Fibroblast of upper back skin (primary cell): ENCODE measurements at regions not wholly inside any gene's neighbourhood (a gene's known extent, or its start where the extent isn't known, plus 50 kb on each side); places are given as distances from the start of the nearest gene placed in this dataset.

Experiments
- DNase-seq: peaks from one replicate; pipeline ENCODE4 v3.0.0-alpha.2; 2013

DNA sequence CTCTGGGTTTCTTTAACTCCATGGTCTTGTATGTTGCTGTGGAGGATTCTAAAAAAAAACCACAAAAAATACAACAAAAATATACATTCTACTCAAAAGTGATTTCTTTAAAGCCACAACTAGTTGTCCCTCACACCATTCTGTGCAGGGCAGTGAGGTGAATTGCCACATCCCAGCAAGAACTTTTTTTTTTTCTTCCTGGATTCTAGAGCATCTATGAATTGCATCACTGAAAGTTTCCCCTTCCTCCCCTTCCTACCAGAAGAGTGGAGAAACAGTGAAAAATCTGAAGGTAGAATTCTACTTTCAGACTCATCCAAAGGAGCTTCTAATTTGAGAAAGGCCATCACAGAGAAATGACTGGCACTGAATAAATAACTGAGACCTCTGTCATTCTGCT lies 395.3 kb downstream of the AEBP2 start:
- peak; percentile 33 for DNase-seq

DNA sequence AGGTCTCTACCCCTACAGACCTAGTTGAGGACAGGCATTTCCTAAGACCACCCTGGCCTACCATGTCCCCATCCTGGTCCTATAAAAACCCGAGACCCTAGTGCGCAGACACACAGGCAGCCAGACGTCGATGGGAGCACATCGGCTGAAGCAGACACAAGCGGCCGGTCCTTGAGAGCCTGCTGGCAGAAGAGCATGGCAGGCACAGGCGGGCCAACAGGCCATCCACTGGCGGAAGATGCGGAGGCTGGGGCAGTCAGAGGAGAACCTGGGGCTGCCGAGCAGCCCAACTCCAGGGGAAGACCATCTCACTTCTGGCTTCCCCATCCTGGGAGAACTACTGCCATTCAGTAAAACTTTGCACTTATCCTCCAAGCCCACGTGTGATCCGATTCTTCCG lies 396.8 kb downstream of the AEBP2 start:
- no peak for DNase-seq

DNA sequence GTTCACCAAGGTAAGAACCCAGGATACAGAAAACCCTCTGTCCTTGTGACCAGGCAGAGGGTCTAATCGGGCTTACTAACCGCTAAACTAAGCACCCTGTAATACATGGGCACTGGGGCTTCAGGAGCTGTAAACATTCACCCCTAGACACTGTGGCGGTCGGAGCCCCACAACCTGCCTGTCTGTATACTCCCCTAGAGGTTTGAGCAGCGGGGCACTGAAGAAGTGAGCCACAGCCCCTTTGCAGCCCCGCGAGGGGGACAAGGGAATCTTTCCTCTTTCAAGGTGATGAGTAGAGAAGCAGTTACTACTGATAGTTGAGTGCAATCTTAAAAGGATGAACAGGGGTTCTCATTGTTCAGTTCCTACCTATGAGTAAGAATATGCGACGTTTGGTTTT lies 397.2 kb downstream of the AEBP2 start:
- DNase-seq: no peak

DNA sequence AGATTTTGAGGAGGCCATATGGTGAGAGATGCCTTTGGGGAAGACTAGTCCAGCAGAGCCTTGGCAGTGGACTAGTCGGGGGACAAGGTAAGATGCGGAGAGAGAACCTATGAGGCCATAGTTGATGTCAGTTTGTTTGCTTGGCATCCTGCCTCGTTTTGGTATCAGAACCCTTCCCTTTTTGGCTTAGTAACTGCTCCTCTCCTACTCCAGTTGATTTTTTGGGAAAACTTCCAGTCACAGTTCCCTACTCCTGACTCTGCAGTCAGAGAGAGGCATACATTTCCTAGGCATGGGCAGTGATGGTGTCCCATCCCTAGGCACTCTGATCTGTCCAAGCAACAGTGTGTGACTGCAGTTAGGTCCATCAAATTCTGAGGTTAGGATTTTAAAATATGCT lies 398.3 kb downstream of the AEBP2 start:
- DNase-seq: no peak

DNA sequence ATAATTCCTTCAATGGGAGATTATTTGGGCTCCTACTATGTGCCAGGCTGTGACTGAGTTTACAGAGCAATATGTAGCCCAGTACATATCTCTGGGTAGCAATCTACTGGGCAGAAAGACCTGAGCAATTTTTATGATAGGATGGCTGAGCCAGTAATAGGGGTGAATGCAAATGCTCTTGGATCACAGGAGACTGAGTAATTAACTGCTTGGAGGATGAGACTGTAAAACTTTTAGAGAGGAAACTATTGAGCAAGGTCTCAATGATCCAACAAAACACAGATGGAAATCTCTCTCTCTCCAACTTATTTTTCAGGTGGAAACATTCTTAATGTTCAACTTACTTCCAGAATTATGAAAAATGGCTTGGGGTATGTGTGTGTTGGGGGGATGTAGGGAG lies 402.2 kb downstream of the AEBP2 start:
- peak; percentile 12 for DNase-seq

DNA sequence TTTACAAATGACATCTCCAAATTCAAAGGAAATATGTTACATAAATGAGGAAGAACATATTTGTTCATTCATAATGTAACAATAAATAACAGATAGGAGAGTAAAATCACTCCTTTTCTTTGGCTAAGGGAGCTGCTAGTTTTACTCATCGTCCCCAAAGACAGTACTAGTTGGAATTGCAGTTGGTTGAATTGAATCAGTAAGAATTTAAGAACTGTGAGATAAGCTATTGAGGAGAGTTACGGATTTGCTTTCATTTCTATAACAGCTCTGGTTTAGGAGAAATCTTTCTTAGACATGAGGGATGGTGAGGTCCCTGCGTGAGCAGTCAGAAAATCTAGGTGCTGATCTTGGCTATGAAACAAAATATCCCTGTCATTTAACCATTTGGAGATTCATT lies 402.8 kb downstream of the AEBP2 start:
- peak; percentile 11 for DNase-seq

DNA sequence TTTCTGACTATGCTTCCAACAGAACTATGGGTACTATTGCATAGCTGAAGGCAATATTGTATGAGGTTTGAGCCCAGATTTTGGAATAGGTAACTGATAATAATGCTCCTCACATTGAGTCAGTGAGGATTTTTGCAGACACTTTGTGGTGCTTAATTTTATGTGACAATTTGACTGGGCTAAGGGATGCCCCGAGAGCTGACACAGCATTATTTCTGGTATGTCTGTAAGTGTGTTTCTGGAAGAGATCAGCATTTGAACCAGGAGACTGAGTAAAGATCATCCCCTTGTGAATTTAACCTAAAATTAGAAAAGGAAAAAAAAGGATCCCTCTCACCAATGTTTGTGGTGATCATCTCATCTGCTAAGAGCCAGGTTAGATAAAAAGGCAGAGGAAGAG lies 404.9 kb downstream of the AEBP2 start:
- no peak for DNase-seq

DNA sequence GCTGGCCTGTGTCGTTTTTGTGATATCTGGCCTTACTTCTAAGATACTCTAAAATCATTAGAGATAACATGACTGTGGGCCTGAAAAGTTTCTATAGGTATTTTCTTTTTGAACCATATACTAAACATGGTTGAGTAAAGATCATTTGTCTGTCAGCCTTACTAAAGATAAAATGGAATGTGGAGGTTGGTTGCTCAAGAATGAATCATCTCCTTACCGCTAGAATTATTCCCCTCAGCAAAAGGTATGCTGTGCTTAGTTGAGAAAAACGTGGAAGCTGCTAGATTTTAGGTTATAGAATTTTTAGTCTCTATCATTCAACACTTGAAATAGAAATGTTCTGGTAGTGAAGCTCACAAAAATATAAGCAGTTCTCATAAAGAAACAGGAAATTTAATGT lies 407.3 kb downstream of the AEBP2 start:
- peak; percentile 82 for DNase-seq

DNA sequence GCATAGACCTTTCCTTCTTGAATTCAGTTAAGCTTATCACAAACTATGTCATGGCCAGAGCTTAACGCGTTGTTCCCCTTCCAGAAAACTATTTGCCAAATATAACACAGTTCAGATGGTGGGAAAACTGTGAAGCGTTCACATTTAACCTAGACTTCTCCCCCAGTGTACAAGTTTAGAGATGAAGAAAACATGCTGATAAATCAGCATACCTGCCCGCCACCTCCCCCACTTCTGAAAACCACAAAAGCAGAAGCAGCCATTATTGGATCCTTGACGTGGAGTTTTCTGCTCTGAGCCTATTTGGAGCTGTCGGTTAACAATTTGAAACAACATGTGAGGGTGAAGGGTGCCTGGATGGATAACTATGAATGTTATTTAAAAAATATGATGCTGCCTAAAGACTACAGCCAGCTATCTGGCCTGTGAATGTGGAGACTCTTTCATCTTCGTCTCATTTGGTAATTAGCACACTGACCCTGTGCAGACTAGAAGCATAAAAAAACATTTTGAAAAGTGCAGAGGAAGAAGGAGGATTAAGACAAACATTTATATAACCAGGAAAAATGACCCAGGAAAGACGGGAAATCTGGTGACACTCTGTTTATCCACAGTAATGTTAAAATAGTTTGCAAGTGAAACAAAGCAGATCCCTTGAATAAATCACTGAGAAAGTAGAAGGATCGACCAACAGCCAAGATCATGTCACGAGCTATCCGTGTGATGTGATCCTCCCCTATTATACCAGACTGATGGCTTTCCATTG lies 408.2 kb downstream of the AEBP2 start:
- DNase-seq: peak; percentile 80

DNA sequence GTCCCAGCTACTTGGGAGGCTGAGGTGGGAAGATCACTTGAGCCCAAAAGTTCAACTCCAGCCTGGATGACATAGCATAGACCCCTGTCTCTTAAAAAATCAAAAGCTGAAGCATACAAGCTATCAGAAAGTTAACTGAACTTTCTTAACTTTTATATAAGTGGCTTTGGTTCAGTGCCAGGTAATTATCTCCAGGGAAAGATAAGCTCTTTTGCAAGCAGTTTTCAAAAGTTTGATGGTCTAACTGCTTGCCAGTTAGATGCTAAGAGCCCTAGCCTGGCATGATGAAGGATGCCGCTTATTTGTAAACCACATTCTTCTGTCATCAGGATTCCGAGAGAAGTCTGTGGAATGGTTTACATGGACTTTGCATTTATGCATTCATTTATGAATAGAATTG lies 409.1 kb downstream of the AEBP2 start:
- DNase-seq: no peak

DNA sequence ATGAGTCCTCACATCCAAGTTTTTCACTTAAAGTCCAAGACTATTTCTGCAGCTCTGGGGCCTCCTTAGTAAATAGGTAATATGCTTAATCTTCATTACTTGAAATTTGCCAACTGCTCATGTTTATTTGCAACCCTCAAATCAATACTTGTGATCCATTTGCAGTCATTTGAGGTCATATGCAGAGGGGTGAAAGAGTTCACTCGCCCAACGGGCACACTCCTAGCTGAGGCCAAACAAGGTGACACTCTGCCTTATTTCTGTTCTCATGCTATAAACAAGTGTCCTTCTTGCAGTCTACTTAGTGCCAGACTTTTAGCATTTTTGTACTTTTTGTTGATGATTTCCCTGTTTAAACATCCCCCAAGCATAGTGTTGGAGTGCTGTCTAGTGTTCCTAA lies 409.9 kb downstream of the AEBP2 start:
- no peak for DNase-seq

DNA sequence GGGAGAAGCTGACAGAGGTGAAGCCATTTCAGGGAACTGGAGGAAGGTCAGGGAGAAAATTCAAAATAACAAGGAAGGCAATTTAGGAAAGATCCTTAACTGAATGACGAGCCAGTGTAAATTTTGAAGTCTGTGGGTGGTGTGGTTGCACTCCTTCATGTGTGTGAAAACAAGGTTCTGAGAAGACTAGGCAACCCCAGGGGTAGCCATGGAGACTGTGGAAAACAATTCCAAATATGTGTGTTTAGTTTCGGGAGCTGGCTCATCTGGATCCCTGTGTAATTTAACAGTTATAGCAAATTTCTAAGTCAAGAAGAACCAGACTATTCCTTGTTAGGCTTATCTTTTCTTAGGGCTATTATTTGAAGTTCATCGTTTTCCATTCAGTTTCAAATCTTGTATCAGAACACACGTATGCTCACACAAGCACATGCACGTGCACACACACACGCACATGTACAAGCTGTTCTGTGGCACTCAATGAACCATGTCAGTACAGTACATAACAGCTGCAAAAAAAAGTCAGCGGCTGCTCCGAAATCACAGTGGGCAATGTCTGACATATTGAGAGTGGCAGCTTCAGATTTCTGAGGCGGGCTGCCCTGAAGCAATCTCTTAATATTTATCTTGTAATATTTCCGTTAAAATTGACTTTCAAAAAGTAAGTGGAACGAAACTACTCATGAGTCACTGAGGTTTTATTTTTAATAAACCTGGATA lies 411.2 kb downstream of the AEBP2 start:
- DNase-seq: peak; percentile 62

DNA sequence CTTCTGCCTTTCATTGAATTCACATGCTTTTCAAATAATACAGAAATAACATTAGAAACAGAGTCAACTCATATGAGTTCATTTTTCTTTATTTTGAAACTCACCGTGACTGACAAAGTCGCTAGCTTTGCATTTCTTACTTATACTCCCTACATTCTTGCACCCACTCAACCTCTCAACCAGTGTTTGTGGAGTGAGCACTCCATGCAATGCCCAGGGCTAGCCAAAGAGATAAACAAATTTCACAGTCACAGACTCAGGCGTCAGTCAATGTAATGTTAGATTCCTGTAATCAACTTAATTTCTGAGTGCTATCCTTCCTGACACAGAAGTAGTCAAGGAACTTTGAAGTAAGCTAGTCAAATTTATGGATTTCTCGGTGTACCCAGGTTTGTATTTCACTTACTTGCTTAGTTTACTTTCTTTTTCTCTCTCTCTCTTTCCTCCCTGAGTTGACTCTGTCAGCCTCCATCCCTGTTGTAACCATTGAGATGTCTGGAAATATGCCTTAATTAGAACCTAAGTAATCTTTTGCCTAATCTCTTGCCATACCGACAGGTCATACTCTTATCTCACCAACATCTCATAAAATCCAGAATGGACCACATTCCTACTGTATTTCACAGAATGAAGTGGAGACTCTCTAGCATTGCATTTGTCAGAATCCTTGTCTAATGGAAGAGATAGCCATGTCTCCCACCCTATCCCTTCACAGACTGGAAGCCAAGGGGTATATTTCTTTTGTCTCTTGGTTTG lies 413.0 kb downstream of the AEBP2 start:
- DNase-seq: no peak

DNA sequence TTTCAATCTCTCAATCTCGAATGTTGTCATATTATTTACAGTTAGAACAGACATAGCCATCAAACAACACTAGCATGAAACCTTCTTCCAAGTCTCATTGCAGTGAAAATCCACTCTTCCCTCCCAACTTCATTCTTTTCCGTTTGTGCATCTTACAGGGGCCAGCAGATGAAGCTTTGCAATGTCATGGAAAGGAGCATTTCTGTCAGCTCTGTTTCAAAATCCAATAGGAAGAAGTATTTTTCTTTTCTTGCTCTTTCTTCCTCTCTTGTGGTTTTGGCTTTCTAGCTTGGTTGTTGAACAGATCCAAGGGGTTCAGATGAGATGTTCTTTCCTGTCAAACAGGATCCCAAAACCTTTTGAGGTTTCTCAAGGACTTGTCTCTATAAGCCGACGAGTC lies 416.6 kb downstream of the AEBP2 start:
- no peak for DNase-seq

DNA sequence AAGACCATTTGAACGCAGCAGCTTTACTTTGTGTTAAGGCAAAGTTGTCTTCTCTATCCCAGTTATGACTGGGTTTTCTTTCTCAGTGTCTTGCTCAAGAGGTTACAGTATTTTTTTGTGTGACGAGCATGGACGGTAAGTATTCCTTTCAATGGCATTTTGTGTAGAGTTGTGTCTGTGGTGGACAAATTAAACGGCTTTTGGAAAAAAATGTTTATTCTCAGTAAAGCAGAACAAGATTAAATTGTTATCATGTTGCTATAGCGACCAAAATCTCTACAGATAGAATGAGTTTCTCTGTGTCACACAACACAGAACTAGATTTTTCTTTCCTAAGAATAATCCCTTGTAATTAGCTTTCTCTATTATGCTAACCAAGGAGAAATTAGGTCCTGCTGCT lies 417.1 kb downstream of the AEBP2 start:
- DNase-seq: no peak

DNA sequence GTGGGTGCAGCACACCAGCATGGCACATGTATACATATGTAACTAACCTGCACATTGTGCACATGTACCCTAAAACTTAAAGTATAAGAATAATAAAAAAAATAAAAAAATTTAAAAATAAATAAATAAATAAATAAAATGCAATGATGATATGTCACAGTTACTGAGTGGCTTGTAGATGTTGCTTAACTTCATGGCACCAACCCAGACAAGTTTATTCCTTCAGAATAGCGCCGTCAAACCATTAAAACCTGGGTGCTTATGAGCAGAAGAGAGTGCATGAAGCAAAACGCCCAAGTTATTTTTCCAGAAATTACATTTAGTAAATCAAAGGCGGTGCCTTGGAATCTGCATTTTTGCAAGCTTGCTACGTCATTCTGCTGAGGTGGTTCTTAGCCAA lies 417.9 kb downstream of the AEBP2 start:
- DNase-seq: no peak

DNA sequence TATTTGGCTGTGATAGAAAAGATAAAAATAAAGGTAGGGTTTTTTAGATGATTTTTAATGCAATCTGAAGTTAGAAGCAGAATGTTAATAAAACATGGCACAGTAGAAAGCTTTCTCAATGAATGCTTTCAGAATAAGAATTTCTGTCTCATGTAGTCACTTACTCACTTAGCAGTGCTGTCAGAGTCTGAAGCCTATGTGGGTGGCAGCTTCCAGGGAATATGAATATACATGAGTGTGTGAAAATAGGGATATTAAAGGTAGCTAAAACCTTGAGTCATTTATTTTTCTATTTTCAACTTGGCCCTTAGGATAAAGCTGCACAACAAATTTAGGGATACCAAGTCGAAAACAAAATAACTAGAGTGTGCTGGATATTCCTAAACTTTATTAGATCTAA lies 427.9 kb downstream of the AEBP2 start:
- DNase-seq: no peak

DNA sequence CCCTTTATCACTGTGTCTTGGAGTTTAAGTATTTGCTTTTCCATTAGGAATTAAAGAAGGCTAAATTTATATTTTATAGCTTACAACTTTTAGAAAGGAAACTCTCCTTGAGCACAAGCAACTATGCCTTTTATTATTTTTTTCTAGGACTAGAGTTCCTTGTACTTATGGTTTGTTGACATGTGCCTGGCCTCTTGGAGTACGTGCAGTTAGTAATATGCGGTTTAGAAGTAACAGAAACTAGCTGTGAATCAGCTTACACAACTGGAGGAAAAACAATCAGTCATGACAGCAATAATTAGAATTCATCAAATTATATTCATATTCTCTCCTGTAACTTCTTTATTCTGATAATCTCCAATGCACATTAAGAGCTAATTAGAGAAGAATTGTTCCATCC lies 428.7 kb downstream of the AEBP2 start:
- DNase-seq: no peak

DNA sequence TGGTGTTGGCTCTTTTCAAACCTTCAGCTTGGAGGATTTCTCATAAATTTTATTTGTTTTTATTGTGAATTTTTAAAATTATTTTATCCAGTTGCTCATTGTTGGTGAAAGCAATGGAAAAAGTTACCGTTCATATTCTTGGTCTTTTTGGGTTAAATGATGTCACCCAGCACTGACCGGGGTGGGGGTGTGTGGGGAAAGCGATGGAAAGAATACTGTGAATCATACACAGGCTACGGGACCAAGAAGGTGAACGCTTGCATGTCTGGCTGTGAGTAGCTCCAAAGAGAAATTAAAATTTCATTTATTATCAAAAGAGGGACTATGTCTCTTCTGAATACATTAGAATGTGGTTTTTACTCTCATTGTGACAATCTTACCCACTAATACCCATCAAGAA lies 430.1 kb downstream of the AEBP2 start:
- peak; percentile 53 for DNase-seq

DNA sequence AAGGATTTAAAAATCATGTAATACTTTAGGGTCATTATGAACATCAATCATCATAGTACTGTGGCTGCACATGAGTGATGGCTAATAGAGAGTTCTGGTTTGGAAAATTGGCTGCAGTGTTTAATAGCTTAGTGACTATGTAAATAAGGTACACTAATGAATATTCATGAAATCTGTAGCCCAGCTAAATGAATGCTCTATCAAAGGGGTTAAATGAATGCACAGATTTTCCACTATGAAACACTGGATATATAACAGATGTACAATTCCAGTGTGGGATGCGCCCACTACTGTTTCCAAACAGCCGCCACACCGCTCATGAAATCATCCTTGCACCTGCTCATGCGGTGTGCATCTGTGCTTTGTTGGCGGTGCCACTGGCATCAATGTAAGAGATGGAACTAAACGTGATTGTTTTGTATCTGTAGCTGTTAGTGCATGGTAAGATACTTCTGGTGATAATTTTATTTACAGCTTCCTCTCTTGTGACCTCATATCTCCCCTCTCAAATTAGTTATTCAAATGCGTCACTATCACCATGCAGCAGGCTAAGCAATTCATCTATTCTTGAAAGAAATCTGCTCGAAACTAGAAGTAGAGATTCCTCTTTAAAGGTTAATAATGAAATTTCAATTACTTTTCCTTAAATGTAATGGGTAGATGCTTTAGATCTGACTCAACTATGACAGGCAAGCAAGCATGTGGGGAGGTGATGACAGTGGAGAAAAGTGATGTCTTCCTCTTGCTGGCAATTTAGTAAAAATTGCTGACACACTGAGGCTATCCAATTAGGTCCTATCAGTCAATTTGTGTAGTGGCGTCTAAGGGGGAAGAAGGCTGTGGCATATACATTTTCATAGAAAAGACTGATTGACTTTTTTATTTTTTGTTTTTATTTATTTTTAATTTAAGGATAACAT lies 433.6 kb downstream of the AEBP2 start:
- peak; percentile 86 for DNase-seq

DNA sequence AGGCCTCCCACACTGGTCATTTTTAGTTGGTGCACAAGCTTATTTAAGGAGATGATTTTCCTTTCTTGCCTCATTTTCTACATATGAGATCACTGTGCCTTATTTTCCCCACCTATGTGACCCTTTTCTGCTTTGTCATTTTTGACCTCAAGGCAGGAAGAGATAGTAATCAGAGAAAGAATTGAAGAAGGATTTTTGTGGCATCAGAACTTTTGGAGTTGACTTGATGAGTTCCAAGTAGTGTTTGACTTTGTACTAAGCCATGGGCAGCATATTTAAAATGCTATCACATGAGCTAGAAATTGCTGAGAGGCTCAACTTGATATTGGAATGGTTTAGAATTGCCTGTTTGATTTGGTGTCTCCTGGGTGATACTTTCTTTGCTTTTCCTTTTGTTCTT lies 440.8 kb downstream of the AEBP2 start:
- no peak for DNase-seq

DNA sequence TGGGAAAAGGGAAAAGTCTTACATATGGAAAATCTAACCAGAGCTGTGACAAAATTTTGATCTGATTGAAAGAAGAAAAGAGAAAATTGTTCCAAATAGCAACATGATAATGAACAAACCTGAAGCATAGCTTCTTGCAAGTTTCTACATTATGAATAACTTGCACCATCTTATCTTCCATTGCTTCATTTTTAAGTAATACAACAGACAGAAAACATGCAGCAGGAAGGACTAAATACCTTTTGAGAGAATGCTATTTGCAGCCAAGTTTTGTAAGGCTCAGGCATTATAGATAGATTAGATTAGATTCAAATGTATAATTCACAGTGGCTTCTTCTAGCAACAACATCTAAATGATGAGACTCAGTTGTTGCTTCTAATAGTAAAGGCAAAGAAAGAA lies 441.4 kb downstream of the AEBP2 start:
- DNase-seq: no peak

DNA sequence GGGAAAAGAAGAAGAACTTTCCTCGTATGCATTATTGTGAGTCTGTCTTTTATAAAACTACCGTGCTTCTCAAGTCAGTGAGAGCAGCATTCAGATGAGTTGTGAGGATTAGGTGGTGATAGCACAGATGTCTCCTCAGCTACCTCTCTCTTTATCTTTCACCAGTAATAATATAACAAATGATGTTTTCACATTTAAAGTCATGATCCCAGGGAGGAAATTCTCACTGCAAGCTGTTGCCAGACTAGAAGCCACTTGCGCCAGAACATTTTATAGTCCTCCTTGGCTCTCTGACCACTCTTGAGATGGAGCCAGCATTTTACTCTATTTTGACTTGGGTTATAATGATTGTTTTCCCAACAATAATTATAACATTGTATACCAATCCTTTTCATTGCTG lies 443.1 kb downstream of the AEBP2 start:
- no peak for DNase-seq
